HUES48 (cell line): ENCODE measurements at regions not wholly inside any gene's neighbourhood (a gene's known extent, or its start where the extent isn't known, plus 50 kb on each side); places are given as distances from the start of the nearest gene placed in this dataset.

ENCODE experiments used
- H3K27ac ChIP-seq: one replicate; pipeline ENCODE4 v1.7.0; 2013; ENCODE audit warnings: low read depth, low read length, inconsistent platforms
- H3K27me3 ChIP-seq: 2 replicates; pipeline ENCODE4 v1.6.1; 2013; ENCODE audit warnings: mild to moderate bottlenecking, low read length; ENCODE audit not compliant: control insufficient read depth, insufficient read depth
- H3K36me3 ChIP-seq: 2 replicates; pipeline ENCODE4 v1.6.1; 2013; ENCODE audit warnings: low read length; ENCODE audit not compliant: control insufficient read depth, insufficient read depth
- H3K4me1 ChIP-seq: 2 replicates; pipeline ENCODE4 v1.6.1; 2013; ENCODE audit warnings: mild to moderate bottlenecking, low read length; ENCODE audit not compliant: control insufficient read depth, insufficient read depth
- H3K4me3 ChIP-seq: 2 replicates; pipeline ENCODE4 v1.5.1; 2013; ENCODE audit warnings: mild to moderate bottlenecking, low read depth, low read length
- H3K9ac ChIP-seq: 2 replicates; pipeline ENCODE4 v1.6.1; 2013; ENCODE audit warnings: mild to moderate bottlenecking, low read depth, low read length, moderate library complexity
- H3K9me3 ChIP-seq: 2 replicates; pipeline ENCODE4 v1.6.1; 2013; ENCODE audit warnings: low read length; ENCODE audit not compliant: control insufficient read depth, insufficient read depth

GRCh38 chr5:124477062-124477461, 269.4 kb downstream of the ZNF608 start:
- Histone ChIP-seq H3K9ac (no peak overlapping the region; the same call in 1 of the 2 replicates), H3K4me3 (no peak overlapping the region), H3K9me3 (no peaks in the 10 kb centered on the region), H3K36me3 (no peaks in the 10 kb centered on the region), H3K27ac (peak overlapping the region; percentile 41), H3K4me1 (peaks cover 21% of the 10 kb centered on the region), H3K27me3 (no peaks in the 10 kb centered on the region)

GRCh38 chr5:124474528-124475215, 271.8 kb downstream of the ZNF608 start:
- H3K9me3 ChIP-seq, result no peaks in the 10 kb centered on the region
- H3K4me3 ChIP-seq, result no peak overlapping the region
- no peaks in the 10 kb centered on the region for H3K36me3 ChIP-seq
- H3K27me3 ChIP-seq, result no peaks in the 10 kb centered on the region
- no peak overlapping the region for H3K27ac ChIP-seq
- no peak overlapping the region for H3K9ac ChIP-seq
- H3K4me1 ChIP-seq, result peaks cover 32% of the 10 kb centered on the region

GRCh38 chr5:124468671-124469411, 277.6 kb downstream of the ZNF608 start:
- no peaks in the 10 kb centered on the region for H3K36me3 ChIP-seq
- peak overlapping the region; percentile 24; the same call in 1 of the 2 replicates for H3K4me3 ChIP-seq
- H3K27ac ChIP-seq, result peak overlapping the region; percentile 88
- no peaks in the 10 kb centered on the region; the same call in 1 of the 2 replicates for H3K9me3 ChIP-seq
- H3K4me1 ChIP-seq, result peaks cover 44% of the 10 kb centered on the region
- H3K27me3 ChIP-seq, result no peaks in the 10 kb centered on the region
- H3K9ac ChIP-seq, result no peak overlapping the region

GRCh38 chr5:124467745-124468144, 278.7 kb downstream of the ZNF608 start:
- H3K4me1 ChIP-seq, result peaks cover 45% of the 10 kb centered on the region
- peak overlapping the region; percentile 88 for H3K27ac ChIP-seq
- no peak overlapping the region for H3K4me3 ChIP-seq

GRCh38 chr5:124466011-124466410, 280.4 kb downstream of the ZNF608 start:
- Histone ChIP-seq H3K9me3 (no peaks in the 10 kb centered on the region; the same call in 1 of the 2 replicates), H3K9ac (no peak overlapping the region), H3K36me3 (no peaks in the 10 kb centered on the region), H3K27ac (no peak overlapping the region), H3K4me3 (no peak overlapping the region), H3K27me3 (no peaks in the 10 kb centered on the region), H3K4me1 (peaks cover 40% of the 10 kb centered on the region)

More at GRCh38 chr5:124467745-124468144, 278.7 kb downstream of the ZNF608 start:
- Histone ChIP-seq H3K9ac (no peak overlapping the region), H3K27me3 (no peaks in the 10 kb centered on the region), H3K36me3 (no peaks in the 10 kb centered on the region), H3K9me3 (no peaks in the 10 kb centered on the region; the same call in 1 of the 2 replicates)

- peaks cover 29% of the 10 kb centered on the region for H3K4me1 ChIP-seq
- no peak overlapping the region for H3K9ac ChIP-seq
- H3K27ac ChIP-seq, result no peak overlapping the region
- no peaks in the 10 kb centered on the region for H3K27me3 ChIP-seq
- H3K4me3 ChIP-seq, result no peak overlapping the region
- no peaks in the 10 kb centered on the region for H3K36me3 ChIP-seq
- H3K9me3 ChIP-seq, result no peaks in the 10 kb centered on the region; the same call in 1 of the 2 replicates
Measured at GRCh38 chr5:124463851-124464250, 282.6 kb downstream of the ZNF608 start.

- Histone ChIP-seq H3K4me1 (peaks cover 18% of the 10 kb centered on the region), H3K27me3 (no peaks in the 10 kb centered on the region), H3K9me3 (no peaks in the 10 kb centered on the region; the same call in 1 of the 2 replicates), H3K9ac (no peak overlapping the region), H3K27ac (no peak overlapping the region), H3K4me3 (no peak overlapping the region), H3K36me3 (no peaks in the 10 kb centered on the region)
Measured at GRCh38 chr5:124462751-124463150, 283.7 kb downstream of the ZNF608 start.

- no peaks in the 10 kb centered on the region for H3K27me3 ChIP-seq
- H3K4me3 ChIP-seq, result no peak overlapping the region
- H3K36me3 ChIP-seq, result no peaks in the 10 kb centered on the region
- no peak overlapping the region for H3K27ac ChIP-seq
- no peak overlapping the region for H3K9ac ChIP-seq
- peaks cover 10% of the 10 kb centered on the region; the same call in 1 of the 2 replicates for H3K4me1 ChIP-seq
- H3K9me3 ChIP-seq, result no peaks in the 10 kb centered on the region; the same call in 1 of the 2 replicates
Measured at GRCh38 chr5:124461941-124462340, 284.5 kb downstream of the ZNF608 start.

GRCh38 chr5:124461157-124461556, 285.3 kb downstream of the ZNF608 start:
- no peak overlapping the region for H3K9ac ChIP-seq

GRCh38 chr5:124460642-124461041, 285.8 kb downstream of the ZNF608 start:
- H3K36me3 ChIP-seq, result no peaks in the 10 kb centered on the region
- H3K4me3 ChIP-seq, result no peak overlapping the region
- no peak overlapping the region for H3K9ac ChIP-seq
- 0 out of 2 replicates have a peak, but pooled peaks cover 5% of the 10 kb centered on the region for H3K4me1 ChIP-seq
- H3K27me3 ChIP-seq, result no peaks in the 10 kb centered on the region
- no peak overlapping the region for H3K27ac ChIP-seq
- no peaks in the 10 kb centered on the region; the same call in 1 of the 2 replicates for H3K9me3 ChIP-seq

More at GRCh38 chr5:124461157-124461556, 285.3 kb downstream of the ZNF608 start:
- Histone ChIP-seq H3K27me3 (no peaks in the 10 kb centered on the region), H3K9me3 (no peaks in the 10 kb centered on the region; the same call in 1 of the 2 replicates), H3K27ac (no peak overlapping the region), H3K4me3 (no peak overlapping the region), H3K4me1 (0 out of 2 replicates have a peak, but pooled peaks cover 5% of the 10 kb centered on the region), H3K36me3 (no peaks in the 10 kb centered on the region)

- no peak overlapping the region for H3K9ac ChIP-seq
- H3K9me3 ChIP-seq, result no peaks in the 10 kb centered on the region; the same call in 1 of the 2 replicates
- no peak overlapping the region for H3K4me3 ChIP-seq
- no peaks in the 10 kb centered on the region for H3K36me3 ChIP-seq
- H3K27me3 ChIP-seq, result no peaks in the 10 kb centered on the region
- no peak overlapping the region for H3K27ac ChIP-seq
- 0 out of 2 replicates have a peak, but pooled peaks cover 5% of the 10 kb centered on the region for H3K4me1 ChIP-seq
Measured at GRCh38 chr5:124459984-124460383, 286.5 kb downstream of the ZNF608 start.
